ENCODE measurements at regions not wholly inside any gene's neighbourhood (a gene's known extent, or its start where the extent isn't known, plus 50 kb on each side); places are given as distances from the start of the nearest gene placed in this dataset.

DNA sequence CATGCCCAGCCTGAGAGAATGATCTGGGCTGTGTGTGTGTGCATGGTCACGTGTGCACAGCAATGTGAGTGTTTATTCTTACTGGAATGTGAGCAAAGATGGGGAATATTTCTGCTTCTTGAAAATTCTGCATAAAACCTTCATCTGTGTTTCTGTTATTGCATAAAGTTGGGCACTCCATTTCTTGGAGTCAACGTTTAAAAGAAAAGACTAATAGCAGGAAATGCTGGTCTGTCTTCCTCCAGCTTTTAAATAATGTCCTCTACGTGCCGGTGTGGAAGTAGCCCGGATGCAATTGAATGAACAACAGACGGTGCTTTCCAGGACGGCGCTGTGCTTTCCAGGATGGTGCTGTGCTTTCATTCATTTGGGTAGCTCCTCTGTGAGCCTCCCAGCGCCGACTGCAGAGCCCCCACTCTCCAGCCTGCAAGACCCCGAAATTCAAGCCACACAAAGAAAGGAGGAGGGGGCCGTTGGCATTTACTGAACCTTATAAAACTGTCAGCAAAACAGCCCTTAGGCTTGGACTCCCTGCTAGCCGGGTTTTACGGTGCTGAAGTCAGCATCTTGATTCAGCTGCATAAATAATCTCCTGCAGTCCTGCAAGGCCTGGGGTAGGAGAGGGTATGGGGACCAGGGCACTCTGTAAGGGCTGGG, 158.2 kb upstream of the PRKCQ start:
- peaks cover 7% of the 10 kb centered on the region for H3K4me1 Mint-ChIP-seq
- CTCF ChIA-PET = no interaction called here
- no peaks in the 10 kb centered on the region for H3K9me3 Mint-ChIP-seq
- H3K27ac Mint-ChIP-seq = no peak overlapping the region
- peaks cover 60% of the 10 kb centered on the region for H3K27me3 Mint-ChIP-seq
- DNase-seq = no peak
- H3K36me3 Mint-ChIP-seq = no peaks in the 10 kb centered on the region
- no peak overlapping the region for H3K4me3 Mint-ChIP-seq

DNA sequence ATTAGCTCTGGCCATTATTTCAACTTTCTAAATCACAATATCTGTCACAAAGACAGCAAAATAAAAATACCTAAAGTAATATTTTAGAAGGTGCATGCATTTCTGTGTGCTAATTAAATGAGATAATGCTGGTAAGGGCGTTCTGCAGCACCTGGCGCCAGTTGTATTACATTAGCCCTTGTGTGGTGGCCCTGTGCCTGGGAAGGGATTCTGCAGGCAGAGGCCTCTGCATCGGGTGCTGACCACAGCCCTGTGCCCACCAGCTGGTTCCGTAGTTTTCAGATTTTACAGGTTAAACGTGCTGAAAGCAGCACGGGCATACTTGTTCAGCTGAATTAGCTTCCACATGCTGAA, 157.7 kb upstream of the PRKCQ start:
- CTCF ChIA-PET = no interaction called here

DNA sequence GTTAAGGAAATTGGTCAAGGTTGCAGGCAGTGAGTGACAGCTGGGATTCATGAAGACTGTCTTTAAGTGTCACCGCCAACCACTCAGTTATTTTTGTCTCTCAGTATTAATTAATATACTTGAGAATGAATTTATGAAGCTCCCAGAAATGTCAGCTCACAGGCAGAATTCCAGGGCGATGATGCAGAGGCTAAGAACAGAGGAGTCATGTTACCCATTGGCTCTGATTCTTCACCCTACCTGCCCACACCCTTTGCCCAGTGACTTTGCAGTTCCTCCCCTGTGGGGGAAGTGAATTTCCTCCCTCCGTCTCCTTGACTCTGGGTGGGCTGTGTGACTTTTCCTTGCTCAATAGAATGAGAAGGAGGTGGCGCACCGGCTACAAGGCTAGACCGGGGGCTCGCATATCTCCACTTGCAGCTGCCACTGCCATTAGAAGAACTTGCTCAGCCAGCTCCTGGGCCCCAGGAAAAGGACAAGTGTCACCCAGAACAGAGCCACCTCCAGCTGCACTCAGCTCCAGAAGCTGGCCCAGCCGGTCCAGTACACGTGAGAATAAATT, 157.1 kb upstream of the PRKCQ start:
- H3K27ac Mint-ChIP-seq = no peak overlapping the region

More for the DNA sequence above, 157.7 kb upstream of the PRKCQ start:
- Mint-ChIP-seq H3K9me3 (no peaks in the 10 kb centered on the region), H3K36me3 (no peaks in the 10 kb centered on the region), H3K4me1 (peaks cover 7% of the 10 kb centered on the region), H3K27me3 (peaks cover 63% of the 10 kb centered on the region), H3K27ac (no peak overlapping the region), H3K4me3 (no peak overlapping the region)
- no peak for DNase-seq

DNA sequence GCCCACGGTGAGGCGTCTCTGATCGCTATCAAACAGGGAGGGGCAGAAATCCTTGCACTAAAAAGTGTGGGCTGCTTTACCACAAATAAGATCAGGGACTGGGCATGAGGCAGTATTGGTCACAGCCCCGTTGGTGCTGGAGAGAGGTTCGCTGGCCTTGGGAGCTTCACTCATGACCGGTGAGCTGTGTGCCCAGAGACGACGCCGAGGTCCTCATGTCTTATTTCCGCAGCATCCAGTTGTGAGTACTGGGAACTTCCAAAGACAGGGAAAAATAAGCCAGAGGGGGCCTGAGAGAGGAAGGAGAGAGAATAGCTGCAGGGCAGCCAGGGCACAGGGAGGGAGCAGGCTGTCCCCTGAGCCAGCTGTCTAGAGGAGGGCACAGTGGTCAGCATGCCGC, 154.2 kb upstream of the PRKCQ start:
- peaks cover 4% of the 10 kb centered on the region for H3K4me1 Mint-ChIP-seq
- CTCF ChIA-PET = no interaction called here
- H3K27me3 Mint-ChIP-seq = peaks cover 68% of the 10 kb centered on the region
- no peaks in the 10 kb centered on the region for H3K9me3 Mint-ChIP-seq
- H3K27ac Mint-ChIP-seq = no peak overlapping the region
- DNase-seq = no peak
- no peak overlapping the region for H3K4me3 Mint-ChIP-seq
- H3K36me3 Mint-ChIP-seq = no peaks in the 10 kb centered on the region

More for the DNA sequence above, 157.1 kb upstream of the PRKCQ start:
- Mint-ChIP-seq H3K9me3 (no peaks in the 10 kb centered on the region), H3K27me3 (peaks cover 64% of the 10 kb centered on the region), H3K4me1 (peaks cover 7% of the 10 kb centered on the region), H3K4me3 (no peak overlapping the region), H3K36me3 (no peaks in the 10 kb centered on the region)
- DNase-seq = no peak
- CTCF ChIA-PET = no interaction called here

DNA sequence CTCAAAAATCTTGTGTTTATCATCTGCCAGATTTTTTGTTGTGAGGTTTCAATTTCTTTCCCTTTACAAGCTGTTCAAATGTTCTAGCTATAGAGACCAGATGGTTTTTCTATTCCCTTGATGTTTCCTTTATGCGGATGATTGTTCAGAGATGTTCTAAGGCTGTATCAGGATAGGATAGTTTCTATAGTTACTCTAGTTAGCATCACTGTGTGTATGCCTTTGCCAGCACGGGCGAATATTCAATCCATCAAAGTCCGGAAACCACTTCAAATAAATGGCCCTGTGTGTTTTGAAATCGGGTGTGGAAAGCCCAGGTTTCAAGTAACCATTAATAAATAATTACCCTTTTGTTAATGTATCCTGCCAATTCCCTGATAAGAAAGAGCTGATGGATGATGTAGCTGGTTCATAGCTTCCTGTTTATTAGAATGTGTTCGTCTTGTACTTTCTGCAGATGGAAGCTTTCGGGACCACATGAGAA, 149.8 kb upstream of the PRKCQ start:
- H3K27me3 Mint-ChIP-seq = peaks cover 53% of the 10 kb centered on the region
- no peak overlapping the region for H3K4me3 Mint-ChIP-seq
- no peak overlapping the region for H3K27ac Mint-ChIP-seq
- DNase-seq = no peak
- no peaks in the 10 kb centered on the region for H3K4me1 Mint-ChIP-seq
- H3K36me3 Mint-ChIP-seq = no peaks in the 10 kb centered on the region
- CTCF ChIA-PET = no interaction called here
- H3K9me3 Mint-ChIP-seq = no peaks in the 10 kb centered on the region

DNA sequence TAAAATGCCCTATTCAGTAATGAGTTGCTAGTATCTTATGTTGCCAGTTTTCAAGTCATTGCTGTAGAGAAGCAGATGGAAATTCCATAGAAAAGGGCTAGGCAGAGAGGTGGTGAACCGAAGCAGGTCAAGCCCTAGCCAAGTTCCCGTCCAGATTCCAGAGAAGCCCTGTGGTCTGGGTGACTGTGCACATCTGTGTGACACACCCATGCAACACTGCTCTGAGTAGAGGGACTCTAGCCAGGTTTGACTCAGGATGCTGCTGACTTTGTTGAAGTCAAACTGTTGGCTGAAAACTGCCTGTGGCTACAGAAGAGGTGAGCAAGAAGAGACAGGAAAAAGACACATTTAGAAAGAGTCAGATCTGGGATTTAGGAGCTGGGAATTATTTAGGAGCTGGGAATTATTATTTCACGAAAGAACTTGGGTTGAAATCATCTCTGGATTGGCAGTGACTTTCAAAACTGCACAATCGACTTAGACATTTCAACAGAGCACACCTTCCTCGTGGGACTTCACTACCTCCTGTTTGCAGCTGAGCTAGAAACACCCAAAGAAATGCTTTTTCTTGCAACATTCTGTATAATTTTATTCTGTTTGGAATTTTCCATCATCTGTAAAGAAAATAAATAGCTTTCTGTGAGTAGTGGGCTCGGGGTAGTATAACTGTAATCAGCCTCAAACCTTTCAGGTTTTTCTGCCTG, 149.1 kb upstream of the PRKCQ start:
- no peaks in the 10 kb centered on the region for H3K36me3 Mint-ChIP-seq
- peaks cover 53% of the 10 kb centered on the region for H3K27me3 Mint-ChIP-seq
- H3K9me3 Mint-ChIP-seq = no peaks in the 10 kb centered on the region
- no peak overlapping the region for H3K4me3 Mint-ChIP-seq
- H3K27ac Mint-ChIP-seq = no peak overlapping the region
- no peak for DNase-seq
- CTCF ChIA-PET = no interaction called here
- H3K4me1 Mint-ChIP-seq = no peaks in the 10 kb centered on the region

DNA sequence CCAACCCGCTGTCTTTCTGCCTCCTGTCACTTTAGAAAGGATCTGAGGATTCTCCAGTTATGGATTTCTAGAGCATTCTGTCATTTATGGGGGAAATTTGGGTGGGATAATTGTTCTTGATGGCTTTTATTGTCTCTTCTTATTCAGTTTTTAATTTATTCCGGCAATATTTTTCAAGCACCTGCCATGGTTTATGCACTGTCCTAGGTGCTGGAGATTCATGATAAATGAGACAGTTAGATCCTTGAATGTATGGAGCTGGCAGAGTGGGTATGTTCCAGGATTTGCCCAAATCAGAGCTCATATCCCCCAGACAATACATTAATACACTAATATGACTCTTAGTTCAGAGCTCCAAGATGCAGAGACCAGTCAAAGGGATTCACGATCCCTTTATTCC, 146.8 kb upstream of the PRKCQ start:
- no peaks in the 10 kb centered on the region for H3K4me1 Mint-ChIP-seq
- no peak overlapping the region for H3K27ac Mint-ChIP-seq
- H3K27me3 Mint-ChIP-seq = peaks cover 62% of the 10 kb centered on the region
- no peaks in the 10 kb centered on the region for H3K9me3 Mint-ChIP-seq
- H3K36me3 Mint-ChIP-seq = no peaks in the 10 kb centered on the region
- CTCF ChIA-PET = no interaction called here
- DNase-seq = no peak
- H3K4me3 Mint-ChIP-seq = no peak overlapping the region

DNA sequence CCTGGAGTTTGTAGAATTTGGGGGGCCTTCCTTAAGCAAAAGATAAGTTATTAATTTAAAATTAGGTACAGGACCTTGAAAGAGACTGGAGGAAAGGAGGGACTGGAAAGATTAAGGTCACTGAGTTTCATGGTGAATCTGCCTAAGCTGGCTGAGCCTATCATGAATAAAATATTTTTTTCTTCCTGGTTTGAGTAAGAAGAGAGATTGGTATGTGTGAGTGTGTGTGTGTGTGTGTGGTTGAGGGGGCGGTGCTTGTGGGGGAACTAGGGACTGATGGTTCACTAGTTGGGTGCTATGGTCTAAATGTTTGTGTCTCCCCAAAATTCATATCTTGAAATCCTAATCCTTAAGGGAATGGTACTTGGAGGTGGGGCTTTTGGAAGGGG, 142.5 kb upstream of the PRKCQ start:
- Mint-ChIP-seq H3K36me3 (no peaks in the 10 kb centered on the region), H3K4me1 (peaks cover 6% of the 10 kb centered on the region), H3K27ac (no peak overlapping the region), H3K27me3 (peaks cover 66% of the 10 kb centered on the region), H3K9me3 (no peaks in the 10 kb centered on the region), H3K4me3 (no peak overlapping the region)
- DNase-seq = no peak
- CTCF ChIA-PET = no interaction called here

DNA sequence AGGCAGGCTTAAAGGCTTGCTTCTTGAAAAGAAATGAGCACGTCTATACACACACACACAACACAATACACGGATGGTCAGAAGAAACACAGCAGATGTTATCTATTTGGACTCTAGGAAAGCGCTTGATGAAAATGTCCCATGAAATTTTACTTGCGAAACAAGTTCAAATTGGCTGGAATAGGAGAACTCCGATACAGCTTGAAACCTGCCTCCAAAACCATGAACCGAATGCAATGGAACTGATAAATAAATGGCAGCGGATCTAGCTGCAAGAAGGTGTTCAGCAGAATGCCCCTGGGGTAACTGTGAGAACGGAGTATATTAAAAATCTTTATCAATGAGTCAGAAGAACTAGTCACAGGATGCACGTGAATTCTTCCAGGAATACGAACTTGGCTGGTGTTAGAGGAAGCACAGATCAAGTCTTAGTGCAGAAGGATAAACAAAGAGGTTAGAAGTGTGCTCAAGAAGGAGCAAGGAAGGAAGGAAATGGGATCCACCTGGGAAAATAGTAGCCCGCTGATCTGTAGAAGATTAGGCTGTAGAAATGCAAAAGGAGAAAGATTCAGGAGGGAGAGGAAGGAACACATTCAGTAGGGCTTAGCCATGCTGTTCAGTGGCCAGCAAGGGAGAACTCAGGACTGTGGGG, 142.0 kb upstream of the PRKCQ start:
- H3K4me1 Mint-ChIP-seq = peaks cover 6% of the 10 kb centered on the region

DNA sequence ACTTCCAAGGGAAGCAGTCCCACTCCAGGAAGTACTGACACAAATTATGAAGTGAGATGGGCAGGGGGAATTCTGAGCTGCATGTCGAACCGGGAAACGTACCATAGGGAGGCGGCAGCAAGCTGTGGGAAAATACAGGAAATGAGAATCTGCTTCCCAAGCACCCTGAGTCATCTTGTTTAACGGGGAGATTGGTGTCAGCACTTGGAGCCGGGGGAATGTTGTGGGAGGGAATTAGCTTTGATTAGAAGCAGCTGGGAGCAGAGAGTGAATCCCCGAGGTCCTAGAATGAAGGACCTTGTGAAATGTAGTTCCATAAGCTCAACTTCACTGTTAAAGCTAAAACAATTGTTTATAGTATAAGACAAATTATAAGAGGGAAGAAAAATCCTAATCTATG, 141.4 kb upstream of the PRKCQ start:
- Mint-ChIP-seq H3K36me3 (no peaks in the 10 kb centered on the region), H3K4me3 (no peak overlapping the region), H3K27me3 (peaks cover 62% of the 10 kb centered on the region), H3K9me3 (no peaks in the 10 kb centered on the region), H3K4me1 (peaks cover 6% of the 10 kb centered on the region), H3K27ac (no peak overlapping the region)
- DNase-seq = no peak
- CTCF ChIA-PET = no interaction called here

More for the DNA sequence above, 142.0 kb upstream of the PRKCQ start:
- H3K4me3 Mint-ChIP-seq = no peak overlapping the region
- H3K27ac Mint-ChIP-seq = no peak overlapping the region
- CTCF ChIA-PET = no interaction called here
- no peak for DNase-seq
- peaks cover 66% of the 10 kb centered on the region for H3K27me3 Mint-ChIP-seq
- H3K36me3 Mint-ChIP-seq = no peaks in the 10 kb centered on the region
- no peaks in the 10 kb centered on the region for H3K9me3 Mint-ChIP-seq

DNA sequence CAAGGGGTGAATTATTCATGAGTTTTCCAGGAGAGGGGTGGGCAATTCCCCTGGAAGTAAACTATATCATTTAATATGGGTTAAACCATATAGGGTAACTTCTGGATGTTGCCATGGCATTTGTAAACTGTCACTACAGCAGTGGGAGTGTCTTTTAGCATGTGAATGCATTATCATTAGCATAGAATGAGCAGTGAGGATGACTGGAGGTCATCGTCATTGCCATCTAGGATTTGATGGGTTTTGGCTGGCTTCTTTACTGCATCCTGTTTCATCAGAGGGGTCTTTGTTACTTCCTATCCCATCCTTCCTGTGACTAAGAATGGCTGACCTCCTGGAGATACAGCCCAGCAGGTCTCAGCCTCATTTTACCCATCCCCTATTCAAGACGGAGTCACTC, 139.5 kb upstream of the PRKCQ start:
- Mint-ChIP-seq H3K27me3 (peaks cover 59% of the 10 kb centered on the region), H3K27ac (no peak overlapping the region), H3K9me3 (no peaks in the 10 kb centered on the region), H3K4me1 (peaks cover 6% of the 10 kb centered on the region), H3K36me3 (no peaks in the 10 kb centered on the region), H3K4me3 (no peak overlapping the region)
- DNase-seq = no peak
- CTCF ChIA-PET = no interaction called here

DNA sequence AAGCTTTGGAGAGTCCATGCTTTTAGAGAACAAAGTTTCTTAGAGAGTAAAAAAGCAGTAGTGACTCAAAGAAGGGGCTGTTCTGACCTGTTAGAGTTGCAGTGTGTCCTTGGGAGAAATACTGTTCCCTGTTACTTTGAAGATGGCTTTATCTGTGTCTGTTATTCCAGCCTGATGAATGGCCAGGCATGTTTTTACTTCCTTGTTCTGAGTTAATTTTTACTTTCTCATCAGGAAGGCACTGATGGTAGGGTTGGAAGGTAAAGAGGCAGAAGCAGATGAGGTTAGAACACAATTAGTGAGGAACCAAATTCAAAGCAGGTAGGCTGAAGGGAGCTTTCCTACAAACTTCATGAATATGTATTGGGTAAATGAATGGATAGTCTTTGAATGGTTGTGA, 138.5 kb upstream of the PRKCQ start:
- Mint-ChIP-seq H3K9me3 (no peaks in the 10 kb centered on the region), H3K4me3 (no peak overlapping the region), H3K27me3 (peaks cover 54% of the 10 kb centered on the region), H3K27ac (no peak overlapping the region), H3K36me3 (no peaks in the 10 kb centered on the region), H3K4me1 (peaks cover 10% of the 10 kb centered on the region)
- CTCF ChIA-PET = no interaction called here
- DNase-seq = no peak

DNA sequence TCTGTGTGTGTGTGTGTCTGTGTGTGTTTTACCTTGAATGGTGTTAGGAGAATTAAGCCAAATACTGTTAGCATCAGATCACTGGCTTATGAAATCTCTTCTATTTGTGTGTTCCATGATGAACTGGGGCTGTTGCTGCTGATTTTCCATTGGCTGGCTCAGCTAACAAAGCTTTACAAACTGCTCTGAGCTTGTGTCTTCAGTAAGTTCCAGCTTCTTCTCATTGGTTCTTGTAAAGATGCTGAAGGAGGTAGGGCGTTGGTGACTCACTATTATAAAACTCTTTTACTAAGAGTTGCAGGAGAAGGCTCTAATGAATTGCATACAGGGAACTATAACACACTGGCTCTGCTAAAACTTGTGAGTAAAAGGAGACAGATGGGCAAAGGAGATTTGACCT, 136.4 kb upstream of the PRKCQ start:
- no peak overlapping the region for H3K27ac Mint-ChIP-seq
- peaks cover 16% of the 10 kb centered on the region for H3K4me1 Mint-ChIP-seq
- DNase-seq = no peak
- H3K27me3 Mint-ChIP-seq = peaks cover 47% of the 10 kb centered on the region
- CTCF ChIA-PET = no interaction called here
- no peak overlapping the region for H3K4me3 Mint-ChIP-seq
- H3K9me3 Mint-ChIP-seq = no peaks in the 10 kb centered on the region
- H3K36me3 Mint-ChIP-seq = no peaks in the 10 kb centered on the region

DNA sequence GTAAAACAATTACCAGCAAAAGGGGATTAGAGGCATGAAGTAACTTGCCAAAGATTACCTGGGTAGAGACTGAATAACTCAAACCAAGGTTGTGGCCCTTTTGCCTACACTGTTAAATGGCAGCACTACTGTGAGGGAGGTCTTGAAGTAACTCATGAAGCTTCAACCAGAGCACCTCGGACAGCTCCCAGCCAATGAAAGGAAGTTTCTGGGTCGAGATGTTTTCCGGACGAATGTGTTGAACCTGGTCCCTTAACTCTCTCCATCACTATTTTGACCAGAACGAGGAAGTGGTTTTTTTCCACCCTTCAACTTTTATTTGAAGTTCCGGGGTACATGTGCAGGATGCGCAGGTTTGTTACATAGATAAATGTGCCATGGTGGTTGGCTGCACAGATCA, 133.6 kb upstream of the PRKCQ start:
- H3K36me3 Mint-ChIP-seq = no peaks in the 10 kb centered on the region
- no peak overlapping the region for H3K4me3 Mint-ChIP-seq
- CTCF ChIA-PET = interaction anchor here (0.7 kb wide), 1 partner anchor 698 kb away, joined by 3 read pairs; no protein-coding TSS in a partner anchor
- H3K27ac Mint-ChIP-seq = no peak overlapping the region
- DNase-seq = peak; percentile 43
- peaks cover 43% of the 10 kb centered on the region for H3K27me3 Mint-ChIP-seq
- H3K9me3 Mint-ChIP-seq = no peaks in the 10 kb centered on the region
- H3K4me1 Mint-ChIP-seq = peaks cover 10% of the 10 kb centered on the region

DNA sequence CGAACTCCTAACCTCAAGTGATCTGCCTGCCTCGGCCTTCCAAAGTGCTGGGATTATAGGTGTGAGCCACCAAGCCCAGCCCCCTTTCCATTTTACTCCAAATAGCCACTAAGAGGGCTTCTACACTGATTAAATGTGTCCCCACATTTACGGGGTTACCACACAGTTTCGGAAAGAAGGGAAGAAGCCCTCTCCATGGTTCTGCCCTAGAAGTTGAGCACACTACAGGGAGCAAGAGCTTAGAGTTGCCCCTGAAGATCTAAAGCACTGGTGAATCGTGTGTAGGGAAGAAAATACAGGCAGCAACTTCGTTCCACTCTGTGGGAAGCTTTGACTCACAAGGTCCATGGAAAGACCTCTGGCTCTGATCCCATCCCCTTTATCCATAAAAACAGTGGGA, 133.0 kb upstream of the PRKCQ start:
- H3K9me3 Mint-ChIP-seq = no peaks in the 10 kb centered on the region
- no peak for DNase-seq
- CTCF ChIA-PET = interaction anchor here (0.7 kb wide), 1 partner anchor 698 kb away, joined by 3 read pairs; no protein-coding TSS in a partner anchor
- no peaks in the 10 kb centered on the region for H3K36me3 Mint-ChIP-seq
- H3K27me3 Mint-ChIP-seq = peaks cover 37% of the 10 kb centered on the region
- H3K4me3 Mint-ChIP-seq = no peak overlapping the region
- H3K4me1 Mint-ChIP-seq = peaks cover 10% of the 10 kb centered on the region
- no peak overlapping the region for H3K27ac Mint-ChIP-seq

All from activated naive CD4-positive, alpha-beta T cell treated with anti-CD3 and anti-CD28 coated beads, Interleukin-2, amount 10 ng/mL, durations not matched to agents 7 days and 5 days (primary cell).